HG02885 (cell line): ENCODE measurements at regions not wholly inside any gene's neighbourhood (a gene's known extent, or its start where the extent isn't known, plus 50 kb on each side); places are given as distances from the start of the nearest gene placed in this dataset.
A peak's percentile ranks its signal among the peaks of the same experiment; 100 is the strongest.
"Not testable (repeated sequence)": the region's sequence is repeated elsewhere in the genome, so short reads cannot be mapped to it uniquely, and the experiment has no call there.

Experiments
- ATAC-seq: cut with Tn5 transposase; IDR thresholded peaks from one replicate; pipeline ENCODE4 v1.9.1; 2021; ENCODE audit warnings: mild to moderate bottlenecking; ENCODE audit not compliant: unreplicated experiment, poor library complexity

- no peak for ATAC-seq
Observed at GRCh38 chr1:102691592-102692090, 416.7 kb downstream of the COL11A1 start.

- ATAC-seq = no peak
Observed at GRCh38 chr1:102687383-102687782, 420.9 kb downstream of the COL11A1 start.

GRCh38 chr1:102661481-102661880 lies 446.8 kb downstream of the COL11A1 start:
- ATAC-seq = no peak

- not testable (repeated sequence) for ATAC-seq
Observed at GRCh38 chr1:102659876-102660483, 448.3 kb downstream of the COL11A1 start.

- no peak for ATAC-seq
Observed at GRCh38 chr1:102655034-102655433, 453.3 kb downstream of the COL11A1 start.

- no peak for ATAC-seq
Observed at GRCh38 chr1:102640872-102641271, 467.4 kb downstream of the COL11A1 start.

GRCh38 chr1:102640312-102640711 lies 468.0 kb downstream of the COL11A1 start:
- no peak for ATAC-seq

GRCh38 chr1:102631691-102632090 lies 476.6 kb downstream of the COL11A1 start:
- no peak for ATAC-seq

GRCh38 chr1:102630041-102630440 lies 478.3 kb downstream of the COL11A1 start:
- no peak for ATAC-seq

GRCh38 chr1:102628109-102628613 lies 480.2 kb downstream of the COL11A1 start:
- ATAC-seq = no peak

GRCh38 chr1:102627145-102627544 lies 481.2 kb downstream of the COL11A1 start:
- no peak for ATAC-seq

- no peak for ATAC-seq
Observed at GRCh38 chr1:102615896-102616295, 492.4 kb downstream of the COL11A1 start.

- ATAC-seq = no peak
Observed at GRCh38 chr1:102595106-102595505, 513.2 kb downstream of the COL11A1 start.

- ATAC-seq = no peak
Observed at GRCh38 chr1:102593276-102593675, 515.0 kb downstream of the COL11A1 start.

- ATAC-seq = no peak
Observed at GRCh38 chr1:102588536-102588935, 519.8 kb downstream of the COL11A1 start.

- no peak for ATAC-seq
Observed at GRCh38 chr1:102586022-102586421, 522.3 kb downstream of the COL11A1 start.

GRCh38 chr1:102580806-102581205 lies 527.5 kb downstream of the COL11A1 start:
- no peak for ATAC-seq

GRCh38 chr1:102578804-102579203 lies 529.5 kb downstream of the COL11A1 start:
- no peak for ATAC-seq

GRCh38 chr1:102572637-102573036 lies 535.7 kb downstream of the COL11A1 start:
- ATAC-seq = no peak

GRCh38 chr1:102566182-102566581 lies 542.1 kb downstream of the COL11A1 start:
- ATAC-seq = no peak

GRCh38 chr1:102562380-102562779 lies 545.9 kb downstream of the COL11A1 start:
- no peak for ATAC-seq

- ATAC-seq = peak; percentile 59
Observed at GRCh38 chr1:102550729-102551384, 554.1 kb upstream of the OLFM3 start.
